IMR-90 (cell line): ENCODE measurements at regions not wholly inside any gene's neighbourhood (a gene's known extent, or its start where the extent isn't known, plus 50 kb on each side); places are given as distances from the start of the nearest gene placed in this dataset.

Experiments used
- BHLHE40 ChIP-seq: fragments of 150-350 bp; IDR thresholded peaks from 2 replicates; pipeline ENCODE4 v1.6.1; 2016; ENCODE audit warnings: mild to moderate bottlenecking, low read depth, low read length
- MAZ ChIP-seq: IDR thresholded peaks from 2 replicates; pipeline ENCODE4 v1.6.1; 2012; ENCODE audit warnings: low read depth, mild to moderate bottlenecking, low read length, improper control_type of control experiment, moderate library complexity, borderline replicate concordance
- MXI1 ChIP-seq: IDR thresholded peaks from 2 replicates; pipeline ENCODE4 v1.6.1; 2012; ENCODE audit warnings: low read depth, mild to moderate bottlenecking, low read length, moderate library complexity, borderline replicate concordance
- NFE2L2 ChIP-seq: fragments of 150-350 bp; IDR thresholded peaks from 2 replicates; pipeline ENCODE4 v1.6.1; 2016; ENCODE audit warnings: low read depth, mild to moderate bottlenecking, low read length
- POLR2A ChIP-seq: IDR thresholded peaks from 2 replicates; pipeline ENCODE4 v1.6.1; 2012; ENCODE audit warnings: mild to moderate bottlenecking, low read depth, low read length
- RAD21 ChIP-seq: IDR thresholded peaks from 2 replicates; pipeline ENCODE4 v1.6.1; 2012; ENCODE audit warnings: low read length, improper control_type of control experiment
- RFX5 ChIP-seq: IDR thresholded peaks from 2 replicates; pipeline ENCODE4 v1.8.0; 2012; ENCODE audit warnings: low read depth, mild to moderate bottlenecking, low read length, moderate library complexity
- TF ChIP-seq, protein P1 (sequence below): conservative IDR thresholded peaks from 2 replicates; pipeline ENCODE4 v1.5.1; 2012; ENCODE audit warnings: mild to moderate bottlenecking, low read depth, low read length, improper control_type of control experiment

DNA sequence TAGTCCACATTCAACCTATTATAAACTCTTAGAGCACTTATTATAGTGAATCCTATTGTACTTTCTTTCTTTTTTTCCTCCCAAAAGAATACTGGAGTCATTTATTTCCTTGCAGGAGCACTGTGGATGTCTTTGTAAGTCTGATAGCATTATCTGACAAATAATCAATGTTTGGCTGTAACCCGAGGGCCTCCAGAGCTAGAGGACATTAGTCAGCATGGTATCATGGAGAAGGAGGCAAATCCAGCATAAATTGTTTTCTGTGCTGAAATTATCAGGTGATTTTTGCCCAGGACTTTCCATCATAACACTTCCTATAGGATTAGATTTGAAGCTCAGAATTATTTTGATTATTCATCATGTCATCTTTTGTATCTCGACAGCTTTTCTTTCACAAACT lies 551.0 kb downstream of the ZNF608 start:
- TF ChIP-seq BHLHE40 (no peak), MAZ (no peak), NFE2L2 (no peak), RAD21 (no peak), POLR2A (no peak), RFX5 (no peak), MXI1 (no peak)
- TF ChIP-seq, protein P1, sequence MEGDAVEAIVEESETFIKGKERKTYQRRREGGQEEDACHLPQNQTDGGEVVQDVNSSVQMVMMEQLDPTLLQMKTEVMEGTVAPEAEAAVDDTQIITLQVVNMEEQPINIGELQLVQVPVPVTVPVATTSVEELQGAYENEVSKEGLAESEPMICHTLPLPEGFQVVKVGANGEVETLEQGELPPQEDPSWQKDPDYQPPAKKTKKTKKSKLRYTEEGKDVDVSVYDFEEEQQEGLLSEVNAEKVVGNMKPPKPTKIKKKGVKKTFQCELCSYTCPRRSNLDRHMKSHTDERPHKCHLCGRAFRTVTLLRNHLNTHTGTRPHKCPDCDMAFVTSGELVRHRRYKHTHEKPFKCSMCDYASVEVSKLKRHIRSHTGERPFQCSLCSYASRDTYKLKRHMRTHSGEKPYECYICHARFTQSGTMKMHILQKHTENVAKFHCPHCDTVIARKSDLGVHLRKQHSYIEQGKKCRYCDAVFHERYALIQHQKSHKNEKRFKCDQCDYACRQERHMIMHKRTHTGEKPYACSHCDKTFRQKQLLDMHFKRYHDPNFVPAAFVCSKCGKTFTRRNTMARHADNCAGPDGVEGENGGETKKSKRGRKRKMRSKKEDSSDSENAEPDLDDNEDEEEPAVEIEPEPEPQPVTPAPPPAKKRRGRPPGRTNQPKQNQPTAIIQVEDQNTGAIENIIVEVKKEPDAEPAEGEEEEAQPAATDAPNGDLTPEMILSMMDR, result no peak
